Hepatocyte (in vitro differentiated cells): ENCODE measurements at regions not wholly inside any gene's neighbourhood (a gene's known extent, or its start where the extent isn't known, plus 50 kb on each side); places are given as distances from the start of the nearest gene placed in this dataset.

Experiments used
- DNase-seq: peaks from one replicate; pipeline ENCODE4 v3.0.0-alpha.2; 2016; ENCODE audit warnings: low spot score
- H2AFZ ChIP-seq: fragments of 200-600 bp; sonication (generic); 2 replicates; pipeline ENCODE4 v1.6.0; 2016; ENCODE audit warnings: antibody characterized with exemption, mild to moderate bottlenecking
- H3K27ac ChIP-seq: fragments of 200-600 bp; sonication (generic); 2 replicates; pipeline ENCODE4 v1.5.1; 2016; ENCODE audit warnings: mild to moderate bottlenecking
- H3K27me3 ChIP-seq: fragments of 200-600 bp; sonication (generic); 2 replicates; pipeline ENCODE4 v1.6.1; 2016
- H3K36me3 ChIP-seq: fragments of 200-600 bp; sonication (generic); replicated peaks from 2 replicates; pipeline ENCODE4 v1.5.1; 2016; ENCODE audit warnings: low read depth; ENCODE audit not compliant: insufficient read depth
- H3K4me1 ChIP-seq: fragments of 200-600 bp; sonication (generic); 2 replicates; pipeline ENCODE4 v1.5.1; 2016; ENCODE audit warnings: mild to moderate bottlenecking, moderate library complexity; ENCODE audit not compliant: insufficient read depth
- H3K4me2 ChIP-seq: fragments of 200-600 bp; sonication (generic); 2 replicates; pipeline ENCODE4 v1.6.0; 2016
- H3K4me3 ChIP-seq: fragments of 200-600 bp; sonication (generic); 2 replicates; pipeline ENCODE4 v1.5.1; 2016; ENCODE audit warnings: mild to moderate bottlenecking
- H3K79me2 ChIP-seq: fragments of 200-600 bp; sonication (generic); 2 replicates; pipeline ENCODE4 v1.6.0; 2017; ENCODE audit warnings: mild to moderate bottlenecking
- H3K9me2 ChIP-seq: fragments of 200-600 bp; sonication (generic); replicated peaks from 2 replicates; pipeline ENCODE4 v1.6.0; 2017; ENCODE audit warnings: mild to moderate bottlenecking; ENCODE audit not compliant: insufficient read depth
- H3K9me3 ChIP-seq: fragments of 200-600 bp; sonication (generic); 2 replicates; pipeline ENCODE4 v1.5.1; 2016; ENCODE audit warnings: low read depth, mild to moderate bottlenecking
- H4K20me1 ChIP-seq: fragments of 200-600 bp; sonication (generic); 2 replicates; pipeline ENCODE4 v1.6.0; 2016; ENCODE audit warnings: mild to moderate bottlenecking; ENCODE audit not compliant: insufficient read depth, poor library complexity, severe bottlenecking
- EZH2 ChIP-seq: fragments of 200-600 bp; sonication (generic); IDR thresholded peaks from 2 replicates; pipeline ENCODE4 v1.6.1; 2016; ENCODE audit warnings: antibody characterized with exemption, mild to moderate bottlenecking, borderline replicate concordance
- EZH2phosphoT487 ChIP-seq: fragments of 200-600 bp; sonication (generic); IDR thresholded peaks from one replicate; pipeline ENCODE4 v1.6.1; 2018; ENCODE audit warnings: antibody characterized with exemption, mild to moderate bottlenecking, low read depth, moderate library complexity; ENCODE audit not compliant: unreplicated experiment, severe bottlenecking
- WGBS: methylation state at CpG from one replicate; pipeline ENCODE4 v1.1.6; 2016; ENCODE audit warnings: low lambda C conversion rate; ENCODE audit errors: missing lambda C conversion rate; 5-methylcytosine and 5-hydroxymethylcytosine counted together
- TF ChIP-seq, protein P1 (sequence below): fragments of 200-600 bp; sonication (generic); IDR thresholded peaks from 2 replicates; pipeline ENCODE4 v1.5.1; 2016; ENCODE audit warnings: antibody characterized with exemption, mild to moderate bottlenecking; ENCODE audit not compliant: poor library complexity

DNA sequence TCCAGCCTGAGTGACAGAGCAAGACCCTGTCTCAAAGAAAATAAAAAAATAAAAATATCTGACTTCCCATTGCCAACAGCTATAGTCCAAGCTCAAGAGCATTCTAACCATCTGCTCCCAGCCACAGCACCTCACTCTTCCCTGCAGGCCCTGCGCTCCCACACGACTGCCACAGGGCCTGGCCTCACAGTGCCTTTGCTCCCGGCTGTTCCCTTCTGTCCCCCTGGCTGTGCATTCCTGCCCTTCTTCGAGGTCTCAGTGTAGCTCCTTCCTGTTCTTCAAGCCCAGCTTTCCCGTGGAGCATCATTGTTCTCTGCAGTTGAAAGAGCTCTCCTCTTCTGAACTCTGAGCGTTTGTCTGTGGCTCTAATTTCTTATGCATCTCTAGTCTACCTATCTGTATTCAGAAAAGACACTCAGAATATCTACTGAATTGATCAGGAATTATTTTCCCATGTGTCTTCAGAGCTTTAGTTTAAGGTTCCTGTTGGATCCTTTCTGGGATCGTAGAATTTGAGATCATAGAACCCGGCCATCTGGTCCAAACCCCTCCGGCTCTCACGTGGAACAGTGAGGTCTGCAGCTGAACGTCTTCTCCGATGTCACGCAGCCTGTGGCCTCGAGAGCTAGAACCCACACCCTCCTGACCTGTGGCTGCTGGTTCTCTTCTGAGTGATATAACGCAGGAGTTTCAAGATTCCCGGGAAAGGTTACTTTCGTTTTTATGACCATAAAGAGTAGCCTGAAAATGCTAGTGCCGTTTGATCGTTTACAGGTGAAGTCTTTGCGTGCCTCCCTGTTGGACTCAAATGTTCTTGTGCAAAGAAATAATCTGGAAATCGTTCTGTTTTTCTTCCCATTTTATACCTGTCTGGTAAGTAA, 54.4 kb downstream of the DOP1B start:
- no peaks in the 10 kb centered on the region for H3K36me3 ChIP-seq

DNA sequence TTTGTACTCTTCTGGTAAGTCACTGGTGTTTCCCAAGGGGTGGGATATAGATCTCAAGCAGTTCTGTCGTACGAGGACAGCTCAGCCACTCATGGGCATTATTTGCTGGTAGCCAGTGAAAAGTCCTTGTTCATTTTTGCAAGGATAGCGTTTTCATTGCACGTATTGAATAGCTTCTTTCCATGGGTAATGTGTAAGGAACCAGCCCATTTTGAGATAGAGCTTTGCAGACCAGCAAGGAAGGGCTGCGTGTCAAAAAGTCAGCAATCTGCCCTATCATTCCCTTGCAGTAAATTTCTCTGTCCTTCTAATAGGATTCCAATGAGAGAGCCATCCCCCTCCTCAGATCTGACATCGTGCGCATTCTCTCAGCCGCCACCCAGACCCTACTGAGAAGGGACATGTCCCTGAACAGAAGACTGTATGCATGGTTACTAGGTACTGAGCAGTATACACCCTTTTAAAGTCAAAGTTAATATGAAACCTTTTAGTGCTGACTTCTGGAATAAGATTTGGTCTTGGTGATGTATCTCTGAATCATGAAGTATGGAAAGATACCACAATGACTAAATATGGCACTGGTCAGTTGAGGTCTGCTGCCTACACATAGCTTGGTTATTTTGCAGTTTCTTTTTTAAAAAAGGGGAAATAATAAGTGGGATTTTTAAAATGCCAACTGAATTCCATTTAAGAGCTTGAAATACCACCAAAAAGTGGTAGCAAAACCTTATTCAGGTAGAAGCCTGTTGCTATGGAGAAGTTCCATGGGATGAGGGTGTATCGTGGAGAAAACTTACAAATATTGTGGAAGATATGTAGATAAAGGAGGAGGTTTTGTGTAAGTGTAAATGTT, 55.3 kb downstream of the DOP1B start:
- no peak overlapping the region for H3K27ac ChIP-seq

More for the DNA sequence above, 54.4 kb downstream of the DOP1B start:
- no peaks in the 10 kb centered on the region for H4K20me1 ChIP-seq
- no peak for DNase-seq
- no peaks in the 10 kb centered on the region for H3K4me1 ChIP-seq
- TF ChIP-seq EZH2phosphoT487 (no peak), EZH2 (no peak)
- TF ChIP-seq, protein P1, sequence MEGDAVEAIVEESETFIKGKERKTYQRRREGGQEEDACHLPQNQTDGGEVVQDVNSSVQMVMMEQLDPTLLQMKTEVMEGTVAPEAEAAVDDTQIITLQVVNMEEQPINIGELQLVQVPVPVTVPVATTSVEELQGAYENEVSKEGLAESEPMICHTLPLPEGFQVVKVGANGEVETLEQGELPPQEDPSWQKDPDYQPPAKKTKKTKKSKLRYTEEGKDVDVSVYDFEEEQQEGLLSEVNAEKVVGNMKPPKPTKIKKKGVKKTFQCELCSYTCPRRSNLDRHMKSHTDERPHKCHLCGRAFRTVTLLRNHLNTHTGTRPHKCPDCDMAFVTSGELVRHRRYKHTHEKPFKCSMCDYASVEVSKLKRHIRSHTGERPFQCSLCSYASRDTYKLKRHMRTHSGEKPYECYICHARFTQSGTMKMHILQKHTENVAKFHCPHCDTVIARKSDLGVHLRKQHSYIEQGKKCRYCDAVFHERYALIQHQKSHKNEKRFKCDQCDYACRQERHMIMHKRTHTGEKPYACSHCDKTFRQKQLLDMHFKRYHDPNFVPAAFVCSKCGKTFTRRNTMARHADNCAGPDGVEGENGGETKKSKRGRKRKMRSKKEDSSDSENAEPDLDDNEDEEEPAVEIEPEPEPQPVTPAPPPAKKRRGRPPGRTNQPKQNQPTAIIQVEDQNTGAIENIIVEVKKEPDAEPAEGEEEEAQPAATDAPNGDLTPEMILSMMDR, result no peak
- H3K4me3 ChIP-seq, result no peak overlapping the region
- no peaks in the 10 kb centered on the region for H3K9me3 ChIP-seq
- H3K4me2 ChIP-seq, result no peak overlapping the region
- no peaks in the 10 kb centered on the region for H3K9me2 ChIP-seq
- H3K27me3 ChIP-seq, result no peaks in the 10 kb centered on the region
- WGBS, result 75% methylated on average over 21 of the region's 21 CpGs
- peak overlapping the region; percentile 27 for H3K27ac ChIP-seq
- no peaks in the 10 kb centered on the region for H3K79me2 ChIP-seq
- H2AFZ ChIP-seq, result no peak overlapping the region

DNA sequence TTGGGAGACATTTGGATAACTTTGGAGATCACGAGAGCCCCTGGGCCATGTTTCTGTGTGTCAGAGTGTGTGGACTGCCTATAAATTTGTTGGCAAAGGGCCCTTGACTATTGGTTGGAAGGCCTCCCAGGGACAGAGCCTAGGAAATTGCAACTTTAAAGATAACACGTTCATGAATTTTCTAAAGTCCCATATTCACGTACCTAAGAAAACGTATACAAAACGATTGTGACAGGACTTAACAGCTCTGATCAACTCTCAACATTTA, 55.8 kb downstream of the DOP1B start:
- no peaks in the 10 kb centered on the region for H3K36me3 ChIP-seq
- TF ChIP-seq, protein P1, result no peak
- no peak for TF ChIP-seq EZH2
- no peak for TF ChIP-seq EZH2phosphoT487
- H3K4me3 ChIP-seq, result no peak overlapping the region
- H3K27ac ChIP-seq, result no peak overlapping the region
- no peaks in the 10 kb centered on the region for H3K4me1 ChIP-seq
- no peak overlapping the region for H3K4me2 ChIP-seq
- H3K79me2 ChIP-seq, result no peaks in the 10 kb centered on the region
- WGBS, result 96% methylated on average over 5 of the region's 5 CpGs
- no peak for DNase-seq
- H4K20me1 ChIP-seq, result no peaks in the 10 kb centered on the region
- no peaks in the 10 kb centered on the region for H3K9me2 ChIP-seq
- H3K9me3 ChIP-seq, result no peaks in the 10 kb centered on the region
- no peaks in the 10 kb centered on the region for H3K27me3 ChIP-seq
- H2AFZ ChIP-seq, result no peak overlapping the region

More for the DNA sequence above, 55.3 kb downstream of the DOP1B start:
- Histone ChIP-seq H3K4me3 (no peak overlapping the region), H4K20me1 (no peaks in the 10 kb centered on the region), H3K79me2 (no peaks in the 10 kb centered on the region), H3K4me2 (no peak overlapping the region), H3K9me2 (no peaks in the 10 kb centered on the region), H2AFZ (no peak overlapping the region), H3K27me3 (no peaks in the 10 kb centered on the region), H3K9me3 (no peaks in the 10 kb centered on the region), H3K36me3 (no peaks in the 10 kb centered on the region), H3K4me1 (no peaks in the 10 kb centered on the region)
- no peak for DNase-seq
- 96% methylated on average over 9 of the region's 9 CpGs for WGBS
- TF ChIP-seq EZH2phosphoT487, result no peak
- TF ChIP-seq, protein P1, result no peak
- no peak for TF ChIP-seq EZH2
